ENCODE measurements at regions not wholly inside any gene's neighbourhood (a gene's known extent, or its start where the extent isn't known, plus 50 kb on each side); places are given as distances from the start of the nearest gene placed in this dataset.

GRCh38 chr12:124517260-124518050 lies 50.0 kb downstream of the NCOR2 start:
- no peak for DNase-seq (ENCODE audit: low read depth in 2 of 2)

DNA sequence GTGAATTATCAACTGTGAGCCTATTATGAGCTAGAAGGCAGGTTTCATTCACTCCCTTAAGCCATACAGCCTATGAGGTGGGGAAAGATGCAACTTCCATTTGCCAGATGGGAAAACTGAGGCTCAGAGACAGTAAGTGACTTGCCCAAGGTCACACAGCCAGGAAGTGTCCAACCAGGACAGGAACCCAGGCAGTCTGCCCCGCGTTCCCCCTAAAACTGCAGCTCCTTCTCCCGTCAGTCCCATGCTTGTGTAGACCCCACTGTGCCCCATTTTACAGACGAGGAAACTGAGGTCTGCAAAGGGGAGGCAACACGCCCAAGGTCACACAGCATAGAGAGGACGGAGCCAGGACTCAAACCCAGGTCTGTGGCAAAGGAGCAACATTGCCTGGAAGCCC lies 50.6 kb downstream of the NCOR2 start:
- DNase-seq (ENCODE audit: low read depth in 2 of 2), result no peak

DNA sequence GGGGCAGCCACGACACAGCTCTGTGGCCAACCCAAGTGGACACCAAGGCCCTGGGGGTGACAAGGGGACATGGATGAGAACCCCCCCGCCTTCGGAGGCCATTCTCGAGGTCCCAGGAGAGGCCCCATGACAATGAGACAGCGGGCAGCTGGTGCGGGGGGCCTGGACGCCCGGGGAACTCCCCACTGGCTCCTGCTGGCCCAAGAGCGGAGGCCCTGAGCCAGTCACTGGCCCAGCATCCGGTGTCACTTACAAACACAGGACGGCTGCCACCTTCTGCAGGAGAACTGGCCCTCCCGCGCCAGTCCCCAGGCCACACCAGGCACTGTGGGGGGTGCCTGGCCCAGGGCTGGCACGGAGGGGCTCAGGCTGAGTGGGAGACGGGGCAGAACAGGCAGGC lies 51.4 kb downstream of the NCOR2 start:
- no peak for DNase-seq (ENCODE audit: low read depth in 2 of 2)

DNA sequence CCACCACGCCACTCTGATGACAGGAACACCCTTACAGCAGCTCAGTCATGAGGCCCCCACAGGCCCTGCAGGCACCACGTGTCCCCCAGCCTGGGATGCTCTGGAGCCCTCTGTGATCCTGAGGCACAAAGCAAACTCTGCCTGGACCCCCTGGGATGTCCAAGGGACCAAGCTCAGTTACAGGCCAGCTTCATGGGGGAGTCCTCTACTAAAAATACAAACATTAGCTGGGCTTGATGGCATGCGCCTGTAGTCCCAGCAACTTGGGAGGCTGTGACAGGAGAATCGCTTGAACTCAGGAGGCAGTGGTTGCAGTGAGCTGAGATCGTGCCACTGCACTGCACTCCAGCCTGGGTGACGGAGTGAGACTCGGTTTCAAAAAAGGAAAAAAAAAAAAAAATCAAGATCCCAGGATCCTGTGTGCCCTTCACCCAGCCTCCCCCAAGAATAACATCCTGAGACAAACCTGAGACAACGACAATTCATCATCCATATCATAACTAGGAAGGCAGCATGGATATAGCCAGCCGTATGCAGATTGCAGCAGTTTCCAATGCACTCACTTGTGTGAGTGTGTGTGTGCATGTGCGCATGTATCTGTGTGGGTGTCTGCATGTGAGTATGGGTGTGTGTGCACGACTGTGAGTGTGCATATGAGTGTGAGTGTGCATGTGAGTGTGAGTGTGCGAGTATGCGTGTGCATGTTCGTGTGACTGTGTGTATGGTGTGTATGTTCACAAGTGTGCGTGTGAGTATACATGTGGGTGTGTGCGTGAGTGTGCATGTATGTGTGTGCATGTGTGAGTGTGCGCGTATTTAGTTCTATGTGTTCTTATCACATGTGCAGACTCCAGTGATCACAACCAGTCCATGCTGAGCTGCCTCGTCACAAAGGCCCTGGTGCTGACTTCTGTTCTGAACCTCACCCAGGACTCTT lies 52.1 kb downstream of the NCOR2 start:
- DNase-seq (ENCODE audit: low read depth in 2 of 2), result no peak

GRCh38 chr12:124514145-124514995 lies 53.0 kb downstream of the NCOR2 start:
- no peak for DNase-seq (ENCODE audit: low read depth in 2 of 2)

DNA sequence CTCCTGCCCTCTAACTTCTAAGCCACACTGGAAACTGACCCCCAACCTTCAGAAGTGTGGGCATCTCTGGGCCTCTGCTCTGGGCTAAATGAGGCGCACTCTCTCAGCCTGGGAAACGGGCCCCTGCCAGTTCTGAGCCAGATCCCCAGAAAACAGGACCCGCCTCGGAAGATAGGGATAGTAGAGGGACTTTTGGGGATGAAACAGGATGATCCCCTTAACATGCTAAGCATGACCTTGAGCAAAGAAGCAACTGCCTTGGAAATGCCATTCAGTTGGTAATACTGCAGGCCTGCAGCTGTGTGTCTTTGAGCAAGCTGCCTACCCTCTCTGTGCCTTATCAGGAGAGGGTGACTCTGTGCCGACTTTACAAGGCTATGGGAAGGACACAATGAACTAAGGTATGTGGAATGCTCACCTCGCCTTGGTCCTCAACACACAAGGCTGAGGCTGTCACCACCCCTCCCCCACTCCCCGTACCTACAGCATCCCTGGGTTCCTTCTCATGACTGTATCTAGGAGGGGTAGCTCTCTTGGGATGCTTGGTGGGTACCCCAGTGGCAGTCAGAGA lies 54.0 kb downstream of the NCOR2 start:
- DNase-seq (ENCODE audit: low read depth in 2 of 2), result no peak

DNA sequence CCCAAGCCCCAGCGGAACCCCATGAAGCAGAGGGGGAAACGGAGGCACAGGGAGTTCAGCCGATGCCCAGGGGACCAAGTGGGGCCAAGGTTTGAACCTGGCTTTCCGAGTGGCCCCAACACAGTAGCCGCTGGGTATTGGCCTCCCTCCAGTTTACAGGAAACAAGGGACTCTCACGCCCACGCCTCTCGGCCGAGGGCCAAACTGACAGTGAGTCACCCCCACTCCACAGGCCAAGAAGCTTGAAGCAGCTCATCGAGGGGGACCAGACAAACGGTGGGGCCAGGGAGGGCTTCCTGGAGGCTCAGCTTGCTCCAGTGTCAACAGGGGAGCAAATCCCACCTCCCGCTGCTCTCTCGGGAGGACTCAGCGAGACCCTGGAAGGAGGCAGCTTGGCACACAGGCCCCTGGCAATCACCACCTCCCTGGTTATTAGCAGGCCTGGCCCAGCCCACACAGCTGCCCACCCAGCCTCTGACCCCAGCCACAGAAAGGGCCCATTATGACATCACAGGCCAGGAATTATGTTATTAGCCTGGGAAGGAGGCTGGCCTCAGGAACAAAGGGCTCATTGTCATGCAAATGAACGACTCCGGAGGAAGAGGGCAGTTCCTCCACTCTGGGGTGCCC lies 54.6 kb downstream of the NCOR2 start:
- DNase-seq (ENCODE audit: low read depth in 2 of 2), result no peak

DNA sequence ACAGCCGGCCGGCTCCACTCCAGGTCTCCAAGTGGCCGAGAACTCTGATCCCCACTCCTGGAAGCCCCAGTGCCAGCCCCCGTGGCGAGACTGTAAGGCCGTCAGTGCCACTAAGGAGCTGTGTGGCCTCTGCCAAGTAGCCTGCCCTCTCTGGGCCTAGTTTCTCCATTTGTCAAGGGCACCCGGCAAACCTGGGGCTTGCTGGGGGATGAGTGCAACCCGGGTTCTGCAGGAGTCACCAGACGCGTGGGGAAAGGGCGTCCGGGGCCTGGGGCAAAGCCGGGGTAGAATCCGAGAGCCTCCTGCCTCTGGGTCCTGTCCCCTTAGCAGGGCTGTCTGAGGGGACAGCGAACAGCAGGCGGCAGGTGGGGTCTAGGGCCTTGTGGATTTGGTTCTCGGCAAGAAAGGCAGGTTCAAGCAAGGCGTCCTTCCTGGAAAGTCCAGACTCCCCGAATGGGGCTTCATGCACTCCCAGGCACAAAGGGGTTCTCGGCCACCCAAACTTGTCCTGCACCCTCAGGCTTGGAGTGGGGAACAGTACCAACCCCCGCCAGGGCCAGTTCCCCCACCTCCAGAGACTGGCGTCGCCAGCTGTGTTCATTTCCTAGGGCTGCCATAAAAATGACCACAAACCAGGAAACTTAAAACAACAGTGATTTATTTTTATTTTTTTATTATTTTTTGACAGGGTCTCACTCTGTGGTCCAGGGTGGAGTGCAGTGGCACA lies 56.0 kb downstream of the NCOR2 start:
- no peak for DNase-seq (ENCODE audit: low read depth in 2 of 2)

DNA sequence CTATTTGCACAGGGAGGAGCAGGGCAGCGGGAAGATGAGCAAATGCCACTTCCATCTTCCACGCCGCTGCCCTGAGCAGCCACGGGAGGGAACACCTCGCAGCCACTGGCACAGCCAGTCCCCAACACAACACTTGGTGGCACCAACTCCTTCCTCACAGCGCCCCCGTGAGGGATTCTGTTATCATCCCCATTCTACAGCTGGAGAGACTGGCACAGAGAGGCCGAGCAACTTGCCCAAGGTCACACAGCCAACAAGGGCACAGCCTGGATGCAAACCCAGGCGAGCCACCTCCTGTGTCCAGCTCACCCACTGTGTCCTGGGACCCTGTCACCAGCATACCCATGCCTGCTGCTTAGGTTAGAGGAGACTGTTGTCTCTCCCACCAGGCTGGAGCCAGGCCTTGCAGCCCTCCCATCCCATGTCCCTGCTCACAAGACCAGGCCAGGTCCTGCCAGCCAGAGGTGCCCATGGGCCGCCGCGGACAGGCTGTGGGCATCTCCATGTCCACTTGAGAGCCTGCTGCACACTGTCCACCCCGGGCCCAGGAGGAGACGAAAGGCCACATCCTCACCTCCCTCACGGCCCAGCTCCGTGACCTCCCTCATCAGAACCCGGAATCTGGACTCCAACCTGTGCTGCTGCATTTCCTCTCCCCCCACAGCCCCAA lies 57.0 kb downstream of the NCOR2 start:
- no peak for DNase-seq (ENCODE audit: low read depth in 2 of 2)

- DNase-seq (ENCODE audit: low read depth in 2 of 2), result no peak
These were observed 57.6 kb downstream of the NCOR2 start for GRCh38 chr12:124509676-124510300.

GRCh38 chr12:124509300-124509675 lies 58.1 kb downstream of the NCOR2 start:
- DNase-seq (ENCODE audit: low read depth in 2 of 2), result no peak

DNA sequence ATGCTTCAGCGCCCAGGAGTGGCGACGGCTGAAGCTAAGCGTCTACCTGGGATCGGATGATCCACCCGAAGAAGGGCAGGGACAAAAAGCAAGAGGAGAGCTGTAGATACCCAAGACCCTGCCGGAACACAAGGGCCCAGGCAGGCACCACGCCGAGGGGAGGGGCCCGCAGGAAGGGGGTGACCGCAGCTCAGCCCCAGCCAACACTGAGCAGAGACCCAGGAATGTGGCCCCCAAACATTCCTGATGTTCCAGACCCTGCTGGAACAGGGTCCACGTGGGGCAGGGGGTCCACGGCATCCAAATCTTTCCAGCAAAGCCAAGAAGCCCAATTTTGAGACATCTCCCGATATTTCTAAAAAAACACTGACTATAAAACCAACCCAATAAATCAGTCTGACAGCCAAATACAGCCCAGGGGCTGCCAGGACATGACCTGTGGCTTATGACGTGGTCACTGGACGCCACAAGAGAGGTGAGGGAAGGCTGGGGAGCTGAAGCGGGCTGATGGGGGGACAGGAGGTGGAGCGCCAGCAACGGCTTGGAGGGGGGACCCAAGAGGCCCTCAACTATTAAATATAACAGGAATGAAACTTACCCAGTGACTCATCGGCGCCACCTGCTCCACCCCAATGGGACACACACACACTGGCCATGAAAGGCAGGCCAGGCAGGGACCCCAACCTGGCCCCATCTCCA lies 58.9 kb downstream of the NCOR2 start:
- no peak for DNase-seq (ENCODE audit: low read depth in 2 of 2)

GRCh38 chr12:124507188-124508109 lies 60.0 kb downstream of the NCOR2 start:
- no peak for DNase-seq (ENCODE audit: low read depth in 2 of 2)

- no peak for DNase-seq (ENCODE audit: low read depth in 2 of 2)
These were observed 60.6 kb downstream of the NCOR2 start for GRCh38 chr12:124506832-124507153.

- DNase-seq (ENCODE audit: low read depth in 2 of 2), result no peak
These were observed 61.1 kb downstream of the NCOR2 start for GRCh38 chr12:124506145-124506831.

DNA sequence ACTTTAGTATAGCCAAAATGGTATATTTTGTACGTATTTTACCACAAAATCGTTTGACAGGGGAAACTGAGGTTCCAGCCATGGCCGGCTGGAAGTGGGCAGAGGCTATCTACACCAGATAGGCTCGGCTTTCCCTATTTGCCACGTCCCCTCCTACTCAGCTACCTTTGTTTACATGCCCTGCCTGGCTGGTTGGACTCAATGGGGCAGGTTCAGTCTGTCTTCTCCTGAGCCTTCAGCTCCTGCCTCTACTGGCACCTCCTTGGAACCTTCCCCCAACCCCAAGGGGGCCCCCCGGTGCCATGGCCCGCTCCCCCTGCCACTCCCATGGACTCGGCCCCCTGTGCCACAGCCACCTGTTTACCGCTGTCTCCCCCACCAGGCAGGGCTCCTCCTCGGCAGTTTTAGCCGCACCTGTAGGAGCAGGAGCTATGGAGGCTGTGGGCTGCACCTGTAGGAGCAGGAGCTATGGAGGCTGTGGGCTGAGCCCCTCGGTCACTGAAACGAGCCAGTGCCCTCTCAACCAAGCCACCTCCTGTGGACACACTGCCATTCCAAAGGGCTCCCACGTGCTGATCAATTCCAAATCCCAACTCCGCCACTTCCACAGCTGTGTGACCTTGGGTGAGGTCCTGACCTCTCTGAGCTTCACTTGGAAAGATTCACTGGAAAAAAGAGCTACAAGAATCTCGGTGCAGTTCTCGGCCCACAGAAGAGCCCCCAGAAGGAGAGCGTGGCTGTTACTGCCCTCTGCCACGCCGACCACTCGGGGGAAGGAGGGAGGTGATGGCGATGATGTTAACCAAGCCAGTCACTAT lies 62.2 kb downstream of the NCOR2 start:
- no peak for DNase-seq (ENCODE audit: low read depth in 2 of 2)
